IMR-90 (cell line): ENCODE measurements at regions not wholly inside any gene's neighbourhood (a gene's known extent, or its start where the extent isn't known, plus 50 kb on each side); places are given as distances from the start of the nearest gene placed in this dataset.

Experiments used
- ATAC-seq: fragments of 200-7000 bp; cut with Tn5 transposase; 2 replicates; pipeline ENCODE4 v1.9.1; 2020; ENCODE audit warnings: low read depth, mild to moderate bottlenecking, moderate library complexity
- BruUV-seq: library from RNA; stranded (reverse); fragments of 400-500 nt; replicated peaks from 2 replicates; lab custom pipeline; 2021; lab: Mats Ljungman, UMichigan
- CTCF ChIA-PET: fragments of 300-600 bp; formaldehyde crosslinking; extraction: SDS; loops from one replicate; lab custom pipeline; 2021; ENCODE audit warnings: antibody characterized with exemption; lab: Yijun Ruan, JAX
- POLR2A ChIA-PET: fragments of 300-600 bp; sonication (Branson Sonifier 250); formaldehyde crosslinking; loops from one replicate; lab custom pipeline; 2022; ENCODE audit warnings: antibody characterized with exemption; ENCODE audit not compliant: unreplicated experiment; lab: Charles Lee
- DNase-seq: peaks from one replicate; pipeline ENCODE4 v3.0.0; 2013
- H2AFZ ChIP-seq: replicated peaks from 2 replicates; pipeline ENCODE3; 2013; ENCODE audit warnings: low read length, mild to moderate bottlenecking; ENCODE audit not compliant: poor library complexity
- H2AK5ac ChIP-seq: 2 replicates; pipeline ENCODE4 v1.6.1; 2013; ENCODE audit warnings: low read depth, low read length, inconsistent platforms
- H2AK9ac ChIP-seq: replicated peaks from 2 replicates; pipeline ENCODE3; 2013; ENCODE audit warnings: mild to moderate bottlenecking, low read depth, low read length, moderate library complexity; ENCODE audit not compliant: poor library complexity
- H2BK120ac ChIP-seq: 2 replicates; pipeline ENCODE4 v1.6.1; 2013; ENCODE audit warnings: low read depth, low read length, inconsistent platforms
- H2BK15ac ChIP-seq: 3 replicates; pipeline ENCODE4 v1.6.1; 2013; ENCODE audit warnings: low read depth, low read length, inconsistent platforms
- H2BK20ac ChIP-seq: 2 replicates; pipeline ENCODE4 v1.6.1; 2013; ENCODE audit warnings: low read depth, mild to moderate bottlenecking, inconsistent platforms, low read length, moderate library complexity
- H2BK5ac ChIP-seq: 2 replicates; pipeline ENCODE4 v1.6.1; 2013; ENCODE audit warnings: mild to moderate bottlenecking, low read depth, low read length, inconsistent platforms; ENCODE audit not compliant: poor library complexity, severe bottlenecking
- H3K14ac ChIP-seq: replicated peaks from 2 replicates; pipeline ENCODE4 v1.6.1; 2013; ENCODE audit warnings: low read depth, low read length, inconsistent platforms
- H3K18ac ChIP-seq: 2 replicates; pipeline ENCODE4 v1.6.1; 2013; ENCODE audit warnings: low read depth, low read length, control low read depth
- H3K23ac ChIP-seq: 2 replicates; pipeline ENCODE4 v1.6.1; 2013; ENCODE audit warnings: low read depth, low read length, inconsistent platforms
- H3K27ac ChIP-seq: 2 replicates; pipeline ENCODE4 v1.5.1; 2013; ENCODE audit warnings: mild to moderate bottlenecking, control low read depth, low read length; ENCODE audit not compliant: insufficient read depth
- H3K27me3 ChIP-seq: 2 replicates; pipeline ENCODE4 v1.6.1; 2013; ENCODE audit warnings: low read length; ENCODE audit not compliant: control insufficient read depth, insufficient read depth
- H3K36me3 ChIP-seq: 2 replicates; pipeline ENCODE4 v1.6.1; 2013; ENCODE audit warnings: low read length, mixed read lengths; ENCODE audit not compliant: control insufficient read depth, insufficient read depth
- H3K4ac ChIP-seq: 2 replicates; pipeline ENCODE4 v1.6.1; 2013; ENCODE audit warnings: low read depth, low read length, inconsistent platforms
- H3K4me1 ChIP-seq: 2 replicates; pipeline ENCODE4 v1.6.1; 2013; ENCODE audit warnings: low read length, mixed read lengths; ENCODE audit not compliant: control insufficient read depth, insufficient read depth
- H3K4me2 ChIP-seq: 2 replicates; pipeline ENCODE4 v1.6.1; 2013; ENCODE audit warnings: low read depth, mild to moderate bottlenecking, control low read depth, low read length, moderate library complexity
- H3K4me3 ChIP-seq: 2 replicates; pipeline ENCODE4 v1.5.1; 2013; ENCODE audit warnings: low read depth, mild to moderate bottlenecking, control low read depth, low read length, moderate library complexity; ENCODE audit not compliant: insufficient read depth
- H3K56ac ChIP-seq: 2 replicates; pipeline ENCODE4 v1.6.1; 2013; ENCODE audit warnings: low read length, inconsistent platforms; ENCODE audit not compliant: insufficient read depth; ENCODE audit errors: extremely low read depth
- H3K79me1 ChIP-seq, 2 experiments: 2 replicates each; pipeline ENCODE4 v1.6.1; 2013; ENCODE audit warnings: low read length in 2 of 2, inconsistent platforms in 1 of 2, low read depth in 1 of 2
- H3K9ac ChIP-seq: 2 replicates; pipeline ENCODE4 v1.6.1; 2013; ENCODE audit warnings: low read depth, low read length, control low read depth
- H3K9me1 ChIP-seq: 2 replicates; pipeline ENCODE4 v1.6.1; 2013; ENCODE audit warnings: low read length, inconsistent platforms; ENCODE audit not compliant: insufficient read depth
- H3K9me3 ChIP-seq: 2 replicates; pipeline ENCODE4 v1.6.1; 2013; ENCODE audit warnings: low read length; ENCODE audit not compliant: control insufficient read depth, insufficient read depth
- H4K20me1 ChIP-seq: 2 replicates; pipeline ENCODE4 v1.6.1; 2013; ENCODE audit warnings: low read length, inconsistent platforms; ENCODE audit not compliant: insufficient read depth
- H4K5ac ChIP-seq: 2 replicates; pipeline ENCODE4 v1.6.1; 2013; ENCODE audit warnings: mild to moderate bottlenecking, low read depth, low read length, control low read depth
- H4K8ac ChIP-seq, 2 experiments: 2 replicates each; pipeline ENCODE4 v1.6.1; 2013; ENCODE audit warnings: low read depth in 2 of 2, low read length in 2 of 2, control low read depth in 1 of 2, inconsistent platforms in 1 of 2
- H4K91ac ChIP-seq: 2 replicates; pipeline ENCODE4 v1.6.1; 2013; ENCODE audit warnings: low read depth, low read length, inconsistent platforms; ENCODE audit not compliant: insufficient read depth
- BHLHE40 ChIP-seq: fragments of 150-350 bp; IDR thresholded peaks from 2 replicates; pipeline ENCODE4 v1.6.1; 2016; ENCODE audit warnings: mild to moderate bottlenecking, low read depth, low read length
- CEBPB ChIP-seq: IDR thresholded peaks from 2 replicates; pipeline ENCODE4 v1.6.1; 2012; ENCODE audit warnings: low read depth, low read length, improper control_type of control experiment
- CHD1 ChIP-seq: IDR thresholded peaks from 2 replicates; pipeline ENCODE4 v1.6.1; 2012; ENCODE audit warnings: low read depth, low read length, improper control_type of control experiment
- CTCF ChIP-seq: conservative IDR thresholded peaks from 2 replicates; pipeline ENCODE4 v1.5.1; 2012; ENCODE audit warnings: mild to moderate bottlenecking, low read depth, low read length, improper control_type of control experiment
- ELK1 ChIP-seq: fragments of 150-350 bp; IDR thresholded peaks from 2 replicates; pipeline ENCODE4 v1.6.1; 2016; ENCODE audit warnings: low read depth, mild to moderate bottlenecking, low read length, moderate library complexity, borderline replicate concordance
- FOS ChIP-seq: fragments of 150-350 bp; IDR thresholded peaks from 2 replicates; pipeline ENCODE4 v1.6.1; 2016; ENCODE audit warnings: low read depth, low read length
- MAFK ChIP-seq: IDR thresholded peaks from 2 replicates; pipeline ENCODE4 v1.6.1; 2012; ENCODE audit warnings: low read depth, low read length, improper control_type of control experiment
- MAZ ChIP-seq: IDR thresholded peaks from 2 replicates; pipeline ENCODE4 v1.6.1; 2012; ENCODE audit warnings: low read depth, mild to moderate bottlenecking, low read length, improper control_type of control experiment, moderate library complexity, borderline replicate concordance
- MXI1 ChIP-seq: IDR thresholded peaks from 2 replicates; pipeline ENCODE4 v1.6.1; 2012; ENCODE audit warnings: low read depth, mild to moderate bottlenecking, low read length, moderate library complexity, borderline replicate concordance
- NFE2L2 ChIP-seq: fragments of 150-350 bp; IDR thresholded peaks from 2 replicates; pipeline ENCODE4 v1.6.1; 2016; ENCODE audit warnings: low read depth, mild to moderate bottlenecking, low read length
- POLR2A ChIP-seq: IDR thresholded peaks from 2 replicates; pipeline ENCODE4 v1.6.1; 2012; ENCODE audit warnings: mild to moderate bottlenecking, low read depth, low read length
- RAD21 ChIP-seq: IDR thresholded peaks from 2 replicates; pipeline ENCODE4 v1.6.1; 2012; ENCODE audit warnings: low read length, improper control_type of control experiment
- RCOR1 ChIP-seq: IDR thresholded peaks from 2 replicates; pipeline ENCODE4 v1.6.1; 2012; ENCODE audit warnings: mild to moderate bottlenecking, low read length, improper control_type of control experiment; ENCODE audit not compliant: insufficient replicate concordance
- RFX5 ChIP-seq: IDR thresholded peaks from 2 replicates; pipeline ENCODE4 v1.8.0; 2012; ENCODE audit warnings: low read depth, mild to moderate bottlenecking, low read length, moderate library complexity
- SMC3 ChIP-seq: fragments of 150-350 bp; IDR thresholded peaks from 2 replicates; pipeline ENCODE4 v1.6.1; 2016; ENCODE audit warnings: low read depth, mild to moderate bottlenecking, antibody characterized with exemption, low read length, moderate library complexity
- USF2 ChIP-seq: fragments of 150-350 bp; IDR thresholded peaks from 2 replicates; pipeline ENCODE4 v1.6.1; 2017; ENCODE audit warnings: mild to moderate bottlenecking, antibody characterized with exemption, low read length, low read depth
- WGBS, 2 experiments: methylation state at CpG; one replicate each; pipeline versions ENCODE4 v1.1.5 to v1.1.7; 2013; ENCODE audit warnings: missing lambda C conversion rate in 2 of 2; ENCODE audit not compliant: insufficient read length in 1 of 2; ENCODE audit errors: extremely low coverage in 2 of 2; 5-methylcytosine and 5-hydroxymethylcytosine counted together
- dilution Hi-C: fragments of 300-500 bp; cut with HindIII; formaldehyde crosslinking; loops from one replicate; pipeline ENCODE4 v1.14.3; 2018; ENCODE audit warnings: low sequenced_read_pairs; ENCODE audit not compliant: unreplicated experiment
- in situ Hi-C: fragments of 300-500 bp; cut with MboI; formaldehyde crosslinking; loops from 3 replicates; pipeline ENCODE4 v1.14.3; 2019; ENCODE audit warnings: low sequenced_read_pairs, inconsistent platforms, mixed read lengths
- intact Hi-C: fragments of 100-400 bp; cut with micrococcal nuclease; formaldehyde crosslinking; loops from 2 replicates; pipeline ENCODE4 v1.10.0; 2022

- H4K20me1 ChIP-seq, result no peaks in the 10 kb centered on the region
- H2BK20ac ChIP-seq, result no peak overlapping the region
- H3K9me3 ChIP-seq, result peaks cover 27% of the 10 kb centered on the region
- no peak for ATAC-seq
- no peak overlapping the region for H3K23ac ChIP-seq
- no peak overlapping the region for H3K4me2 ChIP-seq
- POLR2A ChIA-PET, result no interaction called here
- no peak overlapping the region for H2BK15ac ChIP-seq
- H4K8ac ChIP-seq, result no peak overlapping the region
- no peak overlapping the region for H4K91ac ChIP-seq
- no peak overlapping the region for H3K18ac ChIP-seq
- no peak overlapping the region for H3K14ac ChIP-seq
- no peak overlapping the region for H2BK5ac ChIP-seq
- dilution Hi-C loops, result no loop called here
- H3K4me3 ChIP-seq, result no peak overlapping the region
- no peak overlapping the region for H2AK5ac ChIP-seq
- no peak overlapping the region for H4K5ac ChIP-seq
- no TSS peak for BruUV-seq
- no peak overlapping the region for H2AK9ac ChIP-seq
- DNase-seq, result no peak
- no peak overlapping the region for H3K27ac ChIP-seq
- no CpG with 5 or more reads among the region's 4 CpGs for WGBS, 2 experiments
- H3K56ac ChIP-seq, result no peak overlapping the region
- intact Hi-C loops, result no loop called here
- H3K9ac ChIP-seq, result no peak overlapping the region
- H3K27me3 ChIP-seq, result no peaks in the 10 kb centered on the region
- in situ Hi-C loops, result no loop called here
- H3K36me3 ChIP-seq, result no peaks in the 10 kb centered on the region
- CTCF ChIA-PET, result no interaction called here
- H3K79me1 ChIP-seq, result no peaks in the 10 kb centered on the region
- H3K4me1 ChIP-seq, result no peaks in the 10 kb centered on the region
- TF ChIP-seq MAZ (no peak), MXI1 (no peak), SMC3 (no peak), CHD1 (no peak), MAFK (no peak), RCOR1 (no peak), RAD21 (no peak), FOS (no peak), RFX5 (no peak), USF2 (no peak), POLR2A (no peak), CTCF (no peak), CEBPB (no peak), NFE2L2 (no peak), ELK1 (no peak), BHLHE40 (no peak)
- no peak overlapping the region for H2BK120ac ChIP-seq
- H2AFZ ChIP-seq, result no peak overlapping the region
- H3K4ac ChIP-seq, result no peak overlapping the region
- no peaks in the 10 kb centered on the region for H3K9me1 ChIP-seq
These were observed 521.3 kb upstream of the SALL3 start for GRCh38 chr18:78458356-78458755.
